ENCODE measurements at regions not wholly inside any gene's neighbourhood (a gene's known extent, or its start where the extent isn't known, plus 50 kb on each side); places are given as distances from the start of the nearest gene placed in this dataset.

DNA sequence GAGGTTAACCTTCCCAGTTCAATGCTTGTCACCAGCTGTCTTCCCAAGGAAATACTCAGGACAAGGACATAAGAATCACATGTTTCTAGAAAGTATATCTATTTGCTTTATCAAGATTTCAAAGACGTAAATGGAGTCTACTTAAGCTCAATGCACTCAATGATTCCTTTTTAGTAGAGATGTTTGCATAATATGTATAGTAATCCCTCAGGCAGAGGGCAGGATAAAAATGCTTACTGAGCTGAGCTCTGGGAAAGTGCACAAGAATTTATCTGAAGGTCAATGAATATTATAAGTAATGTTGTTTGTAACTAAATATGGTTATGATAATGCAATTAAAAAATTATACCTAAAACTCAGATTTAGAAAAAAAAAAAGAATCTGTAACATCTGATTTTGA is 1309.4 kb upstream of the SLC10A2 start:
- H3K4me3 ChIP-seq (ENCODE audit: low read length) = no peak overlapping the region
- no peak overlapping the region for H3K27ac ChIP-seq (ENCODE audit: low read length)
- H3K36me3 ChIP-seq (ENCODE audit: control insufficient read depth, low read depth, low read length) = no peaks in the 10 kb centered on the region
- H3K9ac ChIP-seq (ENCODE audit: low read length) = no peak overlapping the region
- no peaks in the 10 kb centered on the region for H3K4me1 ChIP-seq (ENCODE audit: control insufficient read depth, low read depth, low read length)
- no peaks in the 10 kb centered on the region for H3K27me3 ChIP-seq (ENCODE audit: control insufficient read depth, insufficient read depth, low read length)
- H3K9me3 ChIP-seq (ENCODE audit: control insufficient read depth, low read depth, low read length) = no peaks in the 10 kb centered on the region

DNA sequence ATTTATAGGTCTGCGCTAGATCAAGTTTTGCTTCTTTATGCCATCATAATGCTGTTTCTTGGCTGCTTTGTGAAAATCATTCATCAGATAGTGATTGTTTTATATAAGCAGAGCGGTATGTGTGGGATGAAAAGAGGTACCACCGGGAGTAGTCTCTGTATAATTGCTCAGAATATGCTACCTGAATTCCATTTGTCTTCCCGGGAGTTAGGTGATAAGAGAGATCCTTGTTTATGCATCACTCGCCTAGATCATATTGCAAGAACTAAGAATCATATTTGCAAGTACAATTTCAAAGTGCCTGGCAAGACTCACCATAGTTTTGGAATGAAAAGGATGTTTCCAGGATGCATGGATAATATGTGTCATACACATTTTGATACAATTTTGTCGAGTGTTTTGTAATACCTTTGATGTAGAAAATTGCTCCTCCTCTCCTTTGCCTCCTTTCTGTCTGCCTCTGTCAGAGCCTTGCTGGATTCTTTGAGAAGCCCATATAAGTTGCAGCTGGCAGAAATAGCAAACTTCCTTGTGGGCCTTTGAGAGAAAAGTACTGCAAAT is 1306.0 kb upstream of the SLC10A2 start:
- H3K4me1 ChIP-seq (ENCODE audit: control insufficient read depth, low read depth, low read length) = no peaks in the 10 kb centered on the region
- no peak overlapping the region for H3K9ac ChIP-seq (ENCODE audit: low read length)
- no peaks in the 10 kb centered on the region for H3K9me3 ChIP-seq (ENCODE audit: control insufficient read depth, low read depth, low read length)
- H3K4me3 ChIP-seq (ENCODE audit: low read length) = no peak overlapping the region
- H3K27me3 ChIP-seq (ENCODE audit: control insufficient read depth, insufficient read depth, low read length) = no peaks in the 10 kb centered on the region
- H3K36me3 ChIP-seq (ENCODE audit: control insufficient read depth, low read depth, low read length) = no peaks in the 10 kb centered on the region
- H3K27ac ChIP-seq (ENCODE audit: low read length) = no peak overlapping the region

DNA sequence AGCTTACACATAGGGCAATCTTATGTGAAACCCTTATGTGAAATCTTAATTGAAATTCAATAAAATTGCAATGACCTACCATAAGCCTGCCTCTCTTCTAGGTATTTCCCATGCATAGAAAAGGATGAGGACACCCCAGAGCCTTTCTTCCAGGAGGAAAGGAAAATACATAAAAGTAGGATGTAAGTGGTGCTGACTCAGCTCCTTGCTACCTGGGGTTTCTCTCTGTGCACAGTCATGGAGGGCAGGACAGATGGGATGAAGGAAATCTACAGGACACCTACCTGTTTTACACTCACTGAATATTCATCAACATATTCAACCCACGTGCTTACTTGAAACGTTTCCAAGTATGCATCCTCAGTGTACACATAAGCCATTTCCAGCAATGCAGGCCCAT is 1299.2 kb upstream of the SLC10A2 start:
- H3K36me3 ChIP-seq (ENCODE audit: control insufficient read depth, low read depth, low read length) = no peaks in the 10 kb centered on the region
- no peak overlapping the region for H3K9ac ChIP-seq (ENCODE audit: low read length)
- H3K4me3 ChIP-seq (ENCODE audit: low read length) = no peak overlapping the region
- H3K27ac ChIP-seq (ENCODE audit: low read length) = no peak overlapping the region
- no peaks in the 10 kb centered on the region for H3K9me3 ChIP-seq (ENCODE audit: control insufficient read depth, low read depth, low read length)
- H3K27me3 ChIP-seq (ENCODE audit: control insufficient read depth, insufficient read depth, low read length) = no peaks in the 10 kb centered on the region
- no peaks in the 10 kb centered on the region for H3K4me1 ChIP-seq (ENCODE audit: control insufficient read depth, low read depth, low read length)

DNA sequence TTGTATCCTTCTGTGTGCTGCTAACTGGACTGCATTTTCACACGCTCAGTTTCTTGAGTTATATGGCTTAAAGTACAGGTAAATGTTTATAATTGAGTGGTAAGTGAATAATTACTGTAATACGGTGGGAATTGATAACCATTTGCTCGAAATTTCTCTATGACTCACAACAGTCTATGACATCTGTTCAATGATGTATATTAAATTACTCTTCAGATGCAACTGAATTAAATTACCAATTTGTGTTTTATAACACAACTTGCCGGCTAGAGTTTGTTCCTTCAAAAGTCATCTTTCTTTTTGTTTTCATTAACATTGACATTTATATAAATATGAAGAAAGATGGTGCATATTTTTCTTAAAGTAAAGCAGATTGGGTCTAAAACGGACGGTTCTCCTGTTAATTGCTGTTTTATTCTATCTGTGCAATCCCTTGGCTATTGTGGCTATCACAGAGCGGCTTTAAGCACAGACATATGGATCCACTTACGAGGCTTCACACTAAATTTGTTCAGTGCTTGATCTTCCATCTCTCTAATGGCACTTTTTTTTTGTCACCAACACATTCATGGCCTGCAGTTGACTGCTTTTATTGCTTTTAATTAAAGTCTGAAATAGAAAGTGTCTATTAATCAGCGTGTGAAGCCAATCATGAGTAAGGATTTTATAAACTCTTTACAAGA is 1291.6 kb upstream of the SLC10A2 start:
- Histone ChIP-seq H3K27ac (ENCODE audit: low read length) (no peak overlapping the region), H3K27me3 (ENCODE audit: control insufficient read depth, insufficient read depth, low read length) (no peaks in the 10 kb centered on the region), H3K4me3 (ENCODE audit: low read length) (no peak overlapping the region), H3K9ac (ENCODE audit: low read length) (no peak overlapping the region), H3K4me1 (ENCODE audit: control insufficient read depth, low read depth, low read length) (no peaks in the 10 kb centered on the region), H3K9me3 (ENCODE audit: control insufficient read depth, low read depth, low read length) (no peaks in the 10 kb centered on the region), H3K36me3 (ENCODE audit: control insufficient read depth, low read depth, low read length) (no peaks in the 10 kb centered on the region)

GRCh38 chr13:104357174-104357573 is 1291.0 kb upstream of the SLC10A2 start:
- Histone ChIP-seq H3K27me3 (ENCODE audit: control insufficient read depth, insufficient read depth, low read length) (no peaks in the 10 kb centered on the region), H3K9me3 (ENCODE audit: control insufficient read depth, low read depth, low read length) (no peaks in the 10 kb centered on the region), H3K36me3 (ENCODE audit: control insufficient read depth, low read depth, low read length) (no peaks in the 10 kb centered on the region), H3K27ac (ENCODE audit: low read length) (no peak overlapping the region), H3K4me3 (ENCODE audit: low read length) (no peak overlapping the region), H3K9ac (ENCODE audit: low read length) (no peak overlapping the region), H3K4me1 (ENCODE audit: control insufficient read depth, low read depth, low read length) (no peaks in the 10 kb centered on the region)

GRCh38 chr13:104355041-104355670 is 1288.9 kb upstream of the SLC10A2 start:
- no peak overlapping the region for H3K4me3 ChIP-seq (ENCODE audit: low read length)
- no peaks in the 10 kb centered on the region for H3K27me3 ChIP-seq (ENCODE audit: control insufficient read depth, insufficient read depth, low read length)
- H3K36me3 ChIP-seq (ENCODE audit: control insufficient read depth, low read depth, low read length) = no peaks in the 10 kb centered on the region
- no peak overlapping the region for H3K9ac ChIP-seq (ENCODE audit: low read length)
- no peaks in the 10 kb centered on the region for H3K4me1 ChIP-seq (ENCODE audit: control insufficient read depth, low read depth, low read length)
- H3K27ac ChIP-seq (ENCODE audit: low read length) = no peak overlapping the region
- H3K9me3 ChIP-seq (ENCODE audit: control insufficient read depth, low read depth, low read length) = peaks cover 2% of the 10 kb centered on the region

DNA sequence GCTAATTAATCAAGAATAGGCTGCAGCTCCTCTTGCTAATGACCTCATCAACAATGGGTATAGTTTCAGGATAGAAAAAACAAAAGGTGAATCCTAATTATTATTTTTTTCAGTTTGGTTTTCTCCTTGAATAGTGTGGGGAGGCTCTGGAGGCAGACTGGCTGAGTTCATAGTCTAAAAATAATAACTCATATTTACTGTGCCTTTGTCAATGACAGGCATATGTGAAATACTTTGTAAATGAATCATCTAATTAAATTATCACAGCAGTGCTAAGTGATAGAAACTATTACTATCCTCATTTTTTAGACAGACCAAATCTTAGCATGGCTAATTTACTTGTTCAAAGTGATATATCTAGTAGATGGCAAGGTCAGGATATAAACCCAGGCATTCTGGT is 1261.0 kb upstream of the SLC10A2 start:
- H3K27ac ChIP-seq (ENCODE audit: low read length) = no peak overlapping the region
- H3K27me3 ChIP-seq (ENCODE audit: control insufficient read depth, insufficient read depth, low read length) = no peaks in the 10 kb centered on the region
- H3K9me3 ChIP-seq (ENCODE audit: control insufficient read depth, low read depth, low read length) = no peaks in the 10 kb centered on the region
- no peaks in the 10 kb centered on the region for H3K4me1 ChIP-seq (ENCODE audit: control insufficient read depth, low read depth, low read length)
- H3K36me3 ChIP-seq (ENCODE audit: control insufficient read depth, low read depth, low read length) = no peaks in the 10 kb centered on the region
- no peak overlapping the region for H3K4me3 ChIP-seq (ENCODE audit: low read length)
- no peak overlapping the region for H3K9ac ChIP-seq (ENCODE audit: low read length)

DNA sequence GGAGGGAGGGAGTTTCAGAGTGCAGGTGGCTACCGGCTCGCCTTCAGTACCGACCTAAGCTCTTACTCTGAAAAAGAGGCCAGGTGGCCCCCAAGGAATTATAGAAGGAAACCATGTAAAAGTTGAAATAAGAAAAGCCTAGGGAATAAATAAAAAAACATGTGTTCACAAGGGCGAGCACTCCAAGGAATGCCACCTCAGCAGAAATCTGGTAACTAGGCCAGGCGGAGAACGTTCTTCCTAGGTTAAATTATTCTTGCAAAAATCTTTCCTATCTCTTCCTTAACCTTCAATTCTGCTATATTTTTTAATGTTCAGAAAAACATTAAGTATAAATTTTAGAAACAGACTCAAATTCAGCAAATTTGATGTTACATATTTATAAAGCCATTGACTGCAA is 1260.3 kb upstream of the SLC10A2 start:
- Histone ChIP-seq H3K9ac (ENCODE audit: low read length) (no peak overlapping the region), H3K4me3 (ENCODE audit: low read length) (no peak overlapping the region), H3K4me1 (ENCODE audit: control insufficient read depth, low read depth, low read length) (no peaks in the 10 kb centered on the region), H3K27ac (ENCODE audit: low read length) (no peak overlapping the region), H3K27me3 (ENCODE audit: control insufficient read depth, insufficient read depth, low read length) (no peaks in the 10 kb centered on the region), H3K36me3 (ENCODE audit: control insufficient read depth, low read depth, low read length) (no peaks in the 10 kb centered on the region), H3K9me3 (ENCODE audit: control insufficient read depth, low read depth, low read length) (no peaks in the 10 kb centered on the region)

DNA sequence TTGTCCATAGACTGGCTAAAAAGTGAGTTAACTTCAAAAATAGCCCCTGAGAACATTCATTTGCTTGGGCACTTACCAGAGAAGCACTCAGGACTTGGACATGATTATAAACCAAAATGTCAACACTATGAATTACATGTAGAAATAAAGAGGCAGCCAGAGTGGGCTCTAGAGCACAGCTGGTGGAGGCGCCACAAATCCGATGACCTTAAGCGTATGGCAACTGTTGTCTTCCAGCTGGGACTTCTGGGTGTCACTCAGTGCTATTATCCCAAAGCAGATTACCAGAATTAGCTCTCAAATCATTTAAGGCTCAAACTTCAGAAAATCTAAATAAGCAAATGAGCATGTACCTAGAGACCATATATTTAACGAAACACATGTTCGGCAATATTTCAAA is 1255.5 kb upstream of the SLC10A2 start:
- H3K27ac ChIP-seq (ENCODE audit: low read length) = no peak overlapping the region

DNA sequence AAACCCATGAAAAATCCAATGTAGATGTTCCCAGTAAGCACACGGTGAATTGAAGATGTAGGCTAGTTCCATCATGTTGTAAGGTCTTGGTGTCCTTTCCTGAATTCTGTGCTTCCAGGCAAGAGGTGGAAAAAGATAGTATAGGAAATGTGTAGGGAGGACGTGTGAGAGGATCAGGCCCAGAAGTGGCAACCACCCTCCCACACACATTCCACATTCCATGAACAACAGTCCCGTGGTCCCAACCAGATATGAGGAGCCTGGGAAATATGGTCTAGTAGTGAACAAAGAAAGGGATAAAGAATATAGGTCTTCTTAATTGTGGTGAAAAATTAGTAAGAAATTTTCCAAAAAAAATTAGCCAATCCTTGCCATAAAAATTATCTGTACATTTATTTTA is 1254.2 kb upstream of the SLC10A2 start:
- no peak overlapping the region for H3K9ac ChIP-seq (ENCODE audit: low read length)
- no peak overlapping the region for H3K27ac ChIP-seq (ENCODE audit: low read length)
- no peaks in the 10 kb centered on the region for H3K9me3 ChIP-seq (ENCODE audit: control insufficient read depth, low read depth, low read length)
- H3K27me3 ChIP-seq (ENCODE audit: control insufficient read depth, insufficient read depth, low read length) = no peaks in the 10 kb centered on the region
- H3K4me1 ChIP-seq (ENCODE audit: control insufficient read depth, low read depth, low read length) = no peaks in the 10 kb centered on the region
- no peak overlapping the region for H3K4me3 ChIP-seq (ENCODE audit: low read length)
- H3K36me3 ChIP-seq (ENCODE audit: control insufficient read depth, low read depth, low read length) = no peaks in the 10 kb centered on the region

More for the DNA sequence above, 1255.5 kb upstream of the SLC10A2 start:
- Histone ChIP-seq H3K36me3 (ENCODE audit: control insufficient read depth, low read depth, low read length) (no peaks in the 10 kb centered on the region), H3K4me3 (ENCODE audit: low read length) (no peak overlapping the region), H3K4me1 (ENCODE audit: control insufficient read depth, low read depth, low read length) (no peaks in the 10 kb centered on the region), H3K27me3 (ENCODE audit: control insufficient read depth, insufficient read depth, low read length) (no peaks in the 10 kb centered on the region), H3K9ac (ENCODE audit: low read length) (no peak overlapping the region), H3K9me3 (ENCODE audit: control insufficient read depth, low read depth, low read length) (no peaks in the 10 kb centered on the region)

DNA sequence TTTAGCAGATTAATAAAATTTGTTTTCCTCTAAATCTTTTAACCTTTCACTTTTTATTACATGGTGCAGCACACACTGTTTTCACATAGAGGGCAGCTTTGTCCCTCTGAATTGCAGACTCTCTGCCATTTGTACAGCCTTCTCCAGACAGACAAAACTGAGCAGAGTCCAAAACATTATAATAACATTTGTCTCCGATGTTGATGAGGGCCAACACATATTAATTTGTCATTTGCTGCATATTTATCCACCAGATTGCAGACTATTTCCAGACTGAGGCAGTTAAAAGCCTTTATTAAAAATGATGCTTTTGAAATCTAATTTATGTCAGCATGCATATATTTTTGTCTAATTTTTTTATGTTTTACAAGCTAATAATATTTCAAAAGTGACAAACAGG is 1251.9 kb upstream of the SLC10A2 start:
- H3K9me3 ChIP-seq (ENCODE audit: control insufficient read depth, low read depth, low read length) = no peaks in the 10 kb centered on the region
- H3K27me3 ChIP-seq (ENCODE audit: control insufficient read depth, insufficient read depth, low read length) = no peaks in the 10 kb centered on the region
- no peak overlapping the region for H3K9ac ChIP-seq (ENCODE audit: low read length)
- H3K4me1 ChIP-seq (ENCODE audit: control insufficient read depth, low read depth, low read length) = no peaks in the 10 kb centered on the region
- H3K4me3 ChIP-seq (ENCODE audit: low read length) = no peak overlapping the region
- H3K36me3 ChIP-seq (ENCODE audit: control insufficient read depth, low read depth, low read length) = no peaks in the 10 kb centered on the region
- no peak overlapping the region for H3K27ac ChIP-seq (ENCODE audit: low read length)

DNA sequence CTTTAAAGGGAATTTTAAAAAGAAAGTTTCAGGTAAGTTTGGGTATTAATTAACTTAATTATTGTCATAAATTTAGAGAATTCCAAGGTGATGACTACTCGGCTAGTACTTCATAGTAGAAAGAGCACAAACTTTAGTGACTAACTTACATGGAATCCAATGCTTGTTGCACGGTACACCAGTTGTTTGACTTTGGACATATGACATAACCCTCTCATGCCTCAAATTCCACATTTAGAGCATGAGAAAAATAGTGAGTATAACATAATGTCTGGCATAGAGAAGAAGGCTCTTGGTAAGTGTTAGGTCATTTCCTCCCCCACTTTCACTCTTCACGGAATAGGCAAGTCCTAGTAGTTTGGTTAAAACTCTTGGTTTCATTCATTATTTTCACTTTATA is 1249.4 kb upstream of the SLC10A2 start:
- no peaks in the 10 kb centered on the region for H3K9me3 ChIP-seq (ENCODE audit: control insufficient read depth, low read depth, low read length)
- H3K9ac ChIP-seq (ENCODE audit: low read length) = no peak overlapping the region
- no peaks in the 10 kb centered on the region for H3K36me3 ChIP-seq (ENCODE audit: control insufficient read depth, low read depth, low read length)
- H3K27me3 ChIP-seq (ENCODE audit: control insufficient read depth, insufficient read depth, low read length) = no peaks in the 10 kb centered on the region
- no peak overlapping the region for H3K4me3 ChIP-seq (ENCODE audit: low read length)
- no peak overlapping the region for H3K27ac ChIP-seq (ENCODE audit: low read length)
- no peaks in the 10 kb centered on the region for H3K4me1 ChIP-seq (ENCODE audit: control insufficient read depth, low read depth, low read length)
